ENCODE measurements at regions not wholly inside any gene's neighbourhood (a gene's known extent, or its start where the extent isn't known, plus 50 kb on each side); places are given as distances from the start of the nearest gene placed in this dataset.

GRCh38 chr15:56568466-56569167, 103.7 kb upstream of the MNS1 start:
- no peak for TF ChIP-seq FOS (IDR thresholded peaks at IDR 0.05; ENCODE audit: borderline replicate concordance, insufficient read depth, low read length)
- no peak for TF ChIP-seq POLR2AphosphoS5 (IDR thresholded peaks at IDR 0.05; ENCODE audit: insufficient read depth, low read depth, low read length)
- no peak for TF ChIP-seq CTCF (IDR thresholded peaks at IDR 0.05; ENCODE audit: extremely low read depth in 1 of 2, insufficient read depth in 1 of 2, low read depth in 1 of 2, low read length in 2 of 2)
- no peak for TF ChIP-seq MAX (IDR thresholded peaks at IDR 0.05; ENCODE audit: insufficient read depth, insufficient read length)
- no peak for TF ChIP-seq POLR2A (IDR thresholded peaks at IDR 0.05; ENCODE audit: low read depth, low read length)
- no peak for TF ChIP-seq EZH2 (IDR thresholded peaks at IDR 0.05; ENCODE audit: borderline replicate concordance, low read depth, low read length, severe bottlenecking)
- no peak for TF ChIP-seq MYC (IDR thresholded peaks at IDR 0.05; ENCODE audit: low read depth, low read length)
